PC-3 (cell line): ENCODE measurements at regions not wholly inside any gene's neighbourhood (a gene's known extent, or its start where the extent isn't known, plus 50 kb on each side); places are given as distances from the start of the nearest gene placed in this dataset.

Experiments used
- EZH2 ChIP-seq: fragments of 300-600 bp; sonication (generic); IDR thresholded peaks from one replicate; pipeline ENCODE4 v1.6.1; 2017; ENCODE audit warnings: antibody characterized with exemption, mild to moderate bottlenecking, low read length; ENCODE audit not compliant: unreplicated experiment
- TF ChIP-seq, protein P1 (sequence below): fragments of 300-600 bp; sonication (generic); conservative IDR thresholded peaks from 2 replicates; pipeline ENCODE4 v1.5.1; 2017; ENCODE audit warnings: antibody characterized with exemption, low read depth, mild to moderate bottlenecking, low read length

- no peak for TF ChIP-seq EZH2
- TF ChIP-seq, protein P1, sequence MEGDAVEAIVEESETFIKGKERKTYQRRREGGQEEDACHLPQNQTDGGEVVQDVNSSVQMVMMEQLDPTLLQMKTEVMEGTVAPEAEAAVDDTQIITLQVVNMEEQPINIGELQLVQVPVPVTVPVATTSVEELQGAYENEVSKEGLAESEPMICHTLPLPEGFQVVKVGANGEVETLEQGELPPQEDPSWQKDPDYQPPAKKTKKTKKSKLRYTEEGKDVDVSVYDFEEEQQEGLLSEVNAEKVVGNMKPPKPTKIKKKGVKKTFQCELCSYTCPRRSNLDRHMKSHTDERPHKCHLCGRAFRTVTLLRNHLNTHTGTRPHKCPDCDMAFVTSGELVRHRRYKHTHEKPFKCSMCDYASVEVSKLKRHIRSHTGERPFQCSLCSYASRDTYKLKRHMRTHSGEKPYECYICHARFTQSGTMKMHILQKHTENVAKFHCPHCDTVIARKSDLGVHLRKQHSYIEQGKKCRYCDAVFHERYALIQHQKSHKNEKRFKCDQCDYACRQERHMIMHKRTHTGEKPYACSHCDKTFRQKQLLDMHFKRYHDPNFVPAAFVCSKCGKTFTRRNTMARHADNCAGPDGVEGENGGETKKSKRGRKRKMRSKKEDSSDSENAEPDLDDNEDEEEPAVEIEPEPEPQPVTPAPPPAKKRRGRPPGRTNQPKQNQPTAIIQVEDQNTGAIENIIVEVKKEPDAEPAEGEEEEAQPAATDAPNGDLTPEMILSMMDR, result no peak
Measured at GRCh38 chr5:81819556-81820317, 68.8 kb upstream of the SSBP2 start.
